ENCODE measurements at regions not wholly inside any gene's neighbourhood (a gene's known extent, or its start where the extent isn't known, plus 50 kb on each side); places are given as distances from the start of the nearest gene placed in this dataset.

GRCh38 chr2:189302274-189302948 is 122.8 kb upstream of the COL5A2 start:
- H3K36me3 ChIP-seq, result no peaks in the 10 kb centered on the region
- H3K9me3 ChIP-seq, result no peaks in the 10 kb centered on the region
- H3K27me3 ChIP-seq, result no peaks in the 10 kb centered on the region
- H3K4me1 ChIP-seq, result no peaks in the 10 kb centered on the region
- TF ChIP-seq CTCF (IDR thresholded peaks at IDR 0.05), result no peak
- intact Hi-C loops (cut with DNase I), result no loop called here
- H3K4me3 ChIP-seq, result no peak overlapping the region
- DNase-seq (ENCODE audit: low spot score in 2 of 2), result no peak
- no peak overlapping the region for H3K27ac ChIP-seq

GRCh38 chr2:189304360-189304759 is 124.8 kb upstream of the COL5A2 start:
- Histone ChIP-seq H3K27me3 (no peaks in the 10 kb centered on the region), H3K27ac (no peak overlapping the region), H3K9me3 (no peaks in the 10 kb centered on the region), H3K36me3 (no peaks in the 10 kb centered on the region), H3K4me3 (no peak overlapping the region), H3K4me1 (no peaks in the 10 kb centered on the region)
- TF ChIP-seq CTCF (IDR thresholded peaks at IDR 0.05), result no peak
- no peak for DNase-seq (ENCODE audit: low spot score in 2 of 2)
- intact Hi-C loops (cut with DNase I), result no loop called here

- Histone ChIP-seq H3K4me1 (no peaks in the 10 kb centered on the region), H3K27me3 (no peaks in the 10 kb centered on the region), H3K27ac (no peak overlapping the region), H3K9me3 (no peaks in the 10 kb centered on the region), H3K36me3 (no peaks in the 10 kb centered on the region), H3K4me3 (no peak overlapping the region)
- TF ChIP-seq CTCF (IDR thresholded peaks at IDR 0.05), result no peak
- no peak for DNase-seq (ENCODE audit: low spot score in 2 of 2)
- intact Hi-C loops (cut with DNase I), result no loop called here
Measured at GRCh38 chr2:189305291-189305943, 125.9 kb upstream of the COL5A2 start.

DNA sequence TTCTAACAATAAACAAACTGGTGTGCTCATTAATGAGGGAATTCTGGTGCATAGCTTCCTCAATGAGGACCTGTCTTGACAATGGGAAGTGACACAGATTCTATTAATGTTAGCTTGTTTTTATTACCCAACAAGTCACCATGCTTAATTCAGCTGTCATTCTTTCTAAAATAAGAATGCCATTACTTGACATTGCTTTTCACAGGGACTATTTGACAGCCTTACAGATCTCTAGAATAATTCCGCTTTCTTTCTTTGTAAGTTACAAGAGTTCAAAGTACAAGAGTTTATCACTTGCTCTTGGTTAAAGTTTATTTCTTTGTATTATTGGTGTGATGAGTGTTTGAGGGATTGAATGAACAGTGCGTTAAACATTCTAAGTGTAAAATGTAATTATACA is 127.0 kb upstream of the COL5A2 start:
- Histone ChIP-seq H3K36me3 (no peaks in the 10 kb centered on the region), H3K9me3 (no peaks in the 10 kb centered on the region), H3K27ac (no peak overlapping the region), H3K27me3 (no peaks in the 10 kb centered on the region), H3K4me3 (no peak overlapping the region), H3K4me1 (no peaks in the 10 kb centered on the region)
- intact Hi-C loops (cut with DNase I), result no loop called here
- DNase-seq (ENCODE audit: low spot score in 2 of 2), result no peak
- TF ChIP-seq CTCF (IDR thresholded peaks at IDR 0.05), result no peak

GRCh38 chr2:189308056-189308790 is 128.7 kb upstream of the COL5A2 start:
- intact Hi-C loops (cut with DNase I), result no loop called here
- no peak for DNase-seq (ENCODE audit: low spot score in 2 of 2)
- Histone ChIP-seq H3K4me1 (no peaks in the 10 kb centered on the region), H3K27ac (no peak overlapping the region), H3K9me3 (no peaks in the 10 kb centered on the region), H3K4me3 (no peak overlapping the region), H3K36me3 (no peaks in the 10 kb centered on the region), H3K27me3 (no peaks in the 10 kb centered on the region)
- no peak for TF ChIP-seq CTCF (IDR thresholded peaks at IDR 0.05)
